ENCODE measurements at regions not wholly inside any gene's neighbourhood (a gene's known extent, or its start where the extent isn't known, plus 50 kb on each side); places are given as distances from the start of the nearest gene placed in this dataset.

GRCh38 chr12:114823724-114824123 is 139.7 kb upstream of the TBX3 start:
- TF ChIP-seq CTCF (IDR thresholded peaks at IDR 0.05; ENCODE audit: low read depth, low read length) = no peak
- Histone ChIP-seq H3K27ac (no peak overlapping the region), H3K27me3 (ENCODE audit: insufficient read depth, low read depth, severe bottlenecking) (no peaks in the 10 kb centered on the region), H3K4me3 (ENCODE audit: low read depth, low read length) (no peak overlapping the region), H3K36me3 (no peaks in the 10 kb centered on the region), H3K9me3 (ENCODE audit: severe bottlenecking) (no peaks in the 10 kb centered on the region)
- no peak for DNase-seq

- Histone ChIP-seq H3K27me3 (ENCODE audit: insufficient read depth, low read depth, severe bottlenecking) (peaks cover under 1% of the 10 kb centered on the region), H3K4me3 (ENCODE audit: low read depth, low read length) (no peak overlapping the region), H3K27ac (no peak overlapping the region), H3K36me3 (no peaks in the 10 kb centered on the region), H3K9me3 (ENCODE audit: severe bottlenecking) (no peaks in the 10 kb centered on the region)
- DNase-seq = no peak
- TF ChIP-seq CTCF (IDR thresholded peaks at IDR 0.05; ENCODE audit: low read depth, low read length) = no peak
Measured at GRCh38 chr12:114821570-114821969, 137.6 kb upstream of the TBX3 start.

GRCh38 chr12:114820796-114821195 is 136.8 kb upstream of the TBX3 start:
- peaks cover 5% of the 10 kb centered on the region for H3K27me3 ChIP-seq (ENCODE audit: insufficient read depth, low read depth, severe bottlenecking)

GRCh38 chr12:114817571-114818425 is 133.8 kb upstream of the TBX3 start:
- H3K36me3 ChIP-seq = no peaks in the 10 kb centered on the region
- no peak overlapping the region for H3K27ac ChIP-seq
- DNase-seq = no peak
- H3K27me3 ChIP-seq (ENCODE audit: insufficient read depth, low read depth, severe bottlenecking) = peaks cover 5% of the 10 kb centered on the region
- no peak overlapping the region for H3K4me3 ChIP-seq (ENCODE audit: low read depth, low read length)
- TF ChIP-seq CTCF (IDR thresholded peaks at IDR 0.05; ENCODE audit: low read depth, low read length) = no peak
- H3K9me3 ChIP-seq (ENCODE audit: severe bottlenecking) = no peaks in the 10 kb centered on the region

More at GRCh38 chr12:114820796-114821195, 136.8 kb upstream of the TBX3 start:
- Histone ChIP-seq H3K36me3 (no peaks in the 10 kb centered on the region), H3K4me3 (ENCODE audit: low read depth, low read length) (no peak overlapping the region), H3K27ac (no peak overlapping the region), H3K9me3 (ENCODE audit: severe bottlenecking) (no peaks in the 10 kb centered on the region)
- DNase-seq = no peak
- TF ChIP-seq CTCF (IDR thresholded peaks at IDR 0.05; ENCODE audit: low read depth, low read length) = no peak

- no peak for TF ChIP-seq CTCF (IDR thresholded peaks at IDR 0.05; ENCODE audit: low read depth, low read length)
- Histone ChIP-seq H3K4me3 (ENCODE audit: low read depth, low read length) (no peak overlapping the region), H3K36me3 (no peaks in the 10 kb centered on the region), H3K9me3 (ENCODE audit: severe bottlenecking) (no peaks in the 10 kb centered on the region), H3K27me3 (ENCODE audit: insufficient read depth, low read depth, severe bottlenecking) (peaks cover 8% of the 10 kb centered on the region), H3K27ac (no peak overlapping the region)
- DNase-seq = no peak
Measured at GRCh38 chr12:114815026-114815795, 131.2 kb upstream of the TBX3 start.

Measured in WERI-Rb-1 (cell line).